HL-60 (cell line): ENCODE measurements at regions not wholly inside any gene's neighbourhood (a gene's known extent, or its start where the extent isn't known, plus 50 kb on each side); places are given as distances from the start of the nearest gene placed in this dataset.
"Not testable (repeated sequence)": the region's sequence is repeated elsewhere in the genome, so short reads cannot be mapped to it uniquely, and the experiment has no call there.

ENCODE experiments used
- DNase-seq, 2 experiments: peaks; one replicate each; pipeline ENCODE4 v3.0.0-alpha.2; 2010 to 2020; ENCODE audit warnings: low read depth in 1 of 2, low spot score in 1 of 2
- H3K27ac ChIP-seq: fragments of 250-450 bp; sonication (Bioruptor Pico); replicated peaks from 2 replicates; pipeline ENCODE4 v1.5.1; 2020; ENCODE audit warnings: mild to moderate bottlenecking, moderate library complexity
- H3K27me3 ChIP-seq: fragments of 250-450 bp; sonication (Bioruptor Pico); 2 replicates; pipeline ENCODE4 v1.5.1; 2021; ENCODE audit warnings: mild to moderate bottlenecking, moderate library complexity; ENCODE audit not compliant: insufficient read depth, poor library complexity, severe bottlenecking
- H3K4me3 ChIP-seq: replicated peaks from 2 replicates; pipeline ENCODE4 v1.5.1; 2011; ENCODE audit warnings: mild to moderate bottlenecking, control low read depth, low read length; ENCODE audit not compliant: insufficient read depth

DNA sequence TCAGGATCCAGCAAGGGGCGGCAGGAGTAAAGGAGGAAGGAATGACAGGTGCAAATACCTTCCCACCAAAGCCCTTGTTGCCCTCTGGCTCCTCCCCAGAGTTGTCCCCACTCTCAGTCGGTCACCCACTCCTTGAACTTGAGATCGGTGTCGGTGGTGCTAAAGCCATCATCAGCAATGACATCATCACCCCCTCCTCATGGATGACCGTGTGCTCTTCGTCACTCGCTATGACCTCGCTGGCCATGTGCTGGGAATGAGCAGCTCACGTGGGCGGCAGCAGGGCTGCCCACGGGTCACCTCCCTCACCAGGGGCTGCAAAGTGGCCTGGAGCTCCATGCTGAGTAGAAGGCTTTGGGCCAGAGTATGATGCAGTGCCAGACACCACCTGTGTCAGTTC is 405.3 kb downstream of the CACNA1B start:
- H3K27me3 ChIP-seq, H3K27ac ChIP-seq, DNase-seq, H3K4me3 ChIP-seq: not testable (repeated sequence)
